ENCODE measurements at regions not wholly inside any gene's neighbourhood (a gene's known extent, or its start where the extent isn't known, plus 50 kb on each side); places are given as distances from the start of the nearest gene placed in this dataset.

DNA sequence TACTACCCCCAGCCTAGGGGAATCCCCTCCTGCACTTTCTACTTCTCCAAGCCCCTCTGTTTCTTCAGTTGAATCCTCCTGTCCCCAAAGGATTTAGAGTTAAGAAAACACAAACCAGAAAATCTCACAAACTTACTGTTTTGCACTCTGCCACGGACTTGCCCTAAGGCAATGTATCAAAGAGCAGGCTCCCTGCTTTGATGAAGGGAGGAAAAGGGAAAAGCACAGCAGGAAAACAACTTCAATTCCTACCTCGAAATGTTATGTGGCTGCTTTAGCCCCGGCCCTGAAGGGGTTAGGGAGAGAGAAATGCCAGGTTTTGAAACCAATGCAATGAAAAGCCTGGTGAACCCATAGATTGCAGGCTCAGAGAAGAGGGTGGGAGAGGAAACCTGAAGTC lies 254.7 kb downstream of the MAN2A1 start:
- Histone ChIP-seq H3K9me3 (ENCODE audit: control insufficient read depth in 5 of 5, low read length in 5 of 5) (peaks cover 0 to 11% (median 9%) of the 10 kb centered on the region in 5 donors), H3K9ac (ENCODE audit: low read length in 5 of 5) (no peak overlapping the region), H3K36me3 (ENCODE audit: control insufficient read depth in 5 of 5, insufficient read depth in 5 of 5, low read length in 5 of 5) (no peaks in the 10 kb centered on the region), H3K27me3 (ENCODE audit: control insufficient read depth in 5 of 5, insufficient read depth in 4 of 5, low read length in 5 of 5) (no peaks in the 10 kb centered on the region), H3K4me3 (ENCODE audit: low read depth in 1 of 5, low read length in 5 of 5) (no peak overlapping the region), H3K27ac (ENCODE audit: low read depth, low read length) (no peak overlapping the region), H3K4me1 (ENCODE audit: control insufficient read depth in 5 of 5, insufficient read depth in 5 of 5, low read length in 5 of 5) (peaks cover 0 to 13% (median 0%) of the 10 kb centered on the region in 5 donors)

DNA sequence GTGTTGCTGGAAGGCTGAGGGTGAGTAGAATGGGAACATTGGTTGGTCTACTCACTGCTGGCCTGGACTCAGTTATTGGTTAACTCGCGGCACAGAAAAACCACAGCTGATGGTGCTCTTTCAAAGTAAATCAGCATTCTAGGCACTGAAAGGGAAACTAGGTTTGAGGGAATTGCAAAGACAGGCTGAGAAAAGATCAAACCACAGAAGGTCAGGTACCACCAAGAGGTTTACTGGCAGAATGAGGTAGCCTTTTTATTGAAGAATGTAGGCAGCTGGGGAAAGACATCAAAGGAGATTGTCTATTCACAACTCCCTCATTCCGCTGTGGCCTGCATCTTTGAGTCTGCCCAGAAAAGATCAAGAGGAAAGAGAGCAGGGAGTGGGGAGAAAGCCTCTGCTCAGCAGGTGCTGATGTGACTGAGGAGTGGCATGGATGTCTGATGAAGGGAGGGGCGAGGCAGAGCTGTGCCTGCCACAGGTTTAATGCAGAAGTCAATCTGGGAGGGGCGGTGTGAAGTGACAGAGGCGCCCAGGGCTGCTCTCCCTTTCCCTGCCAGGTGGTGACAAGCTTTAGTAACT lies 255.5 kb downstream of the MAN2A1 start:
- Histone ChIP-seq H3K27ac (ENCODE audit: low read depth, low read length) (no peak overlapping the region), H3K27me3 (ENCODE audit: control insufficient read depth in 5 of 5, insufficient read depth in 4 of 5, low read length in 5 of 5) (no peaks in the 10 kb centered on the region), H3K9me3 (ENCODE audit: control insufficient read depth in 5 of 5, low read length in 5 of 5) (peaks cover 0 to 9% (median 5%) of the 10 kb centered on the region in 5 donors), H3K36me3 (ENCODE audit: control insufficient read depth in 5 of 5, insufficient read depth in 5 of 5, low read length in 5 of 5) (no peaks in the 10 kb centered on the region), H3K9ac (ENCODE audit: low read length in 5 of 5) (no peak overlapping the region), H3K4me3 (ENCODE audit: low read depth in 1 of 5, low read length in 5 of 5) (no peak overlapping the region), H3K4me1 (ENCODE audit: control insufficient read depth in 5 of 5, insufficient read depth in 5 of 5, low read length in 5 of 5) (peaks cover 0 to 13% (median 0%) of the 10 kb centered on the region in 5 donors)

DNA sequence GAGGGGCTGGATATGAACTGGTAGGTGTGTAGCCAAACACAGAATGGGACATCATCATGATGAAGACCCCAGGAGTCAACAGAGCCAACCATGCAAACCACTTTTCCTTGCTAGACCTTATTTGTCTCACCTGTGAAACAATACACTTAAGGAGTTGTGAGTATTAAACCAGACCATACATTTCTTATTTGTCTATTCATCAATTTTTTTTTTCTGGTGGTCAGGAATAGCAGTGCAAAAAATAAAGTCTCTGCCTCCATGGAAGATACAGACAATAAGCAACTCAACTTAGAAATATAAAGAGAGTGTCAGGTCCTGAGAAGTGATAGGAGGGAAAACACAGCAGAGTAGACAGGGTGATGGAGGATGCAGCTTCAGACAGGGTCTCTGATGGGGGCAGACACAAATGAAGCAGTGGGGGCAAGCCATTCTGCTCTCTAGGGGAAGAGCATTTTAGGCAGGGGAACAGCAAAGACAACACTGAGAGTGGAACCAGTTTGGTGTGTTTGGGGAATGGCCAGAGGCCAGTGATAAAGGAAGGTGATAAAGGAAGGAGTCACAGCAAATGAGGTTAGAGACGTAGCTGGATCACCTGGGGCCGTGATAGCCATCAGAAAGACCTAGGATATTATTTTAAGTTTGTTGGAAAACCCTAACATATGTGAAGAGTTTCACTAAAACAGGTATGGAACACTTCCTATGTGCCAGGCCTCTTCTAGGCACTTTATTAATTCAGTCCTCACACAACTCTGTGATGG lies 256.2 kb downstream of the MAN2A1 start:
- H3K4me3 ChIP-seq (ENCODE audit: low read depth in 1 of 5, low read length in 5 of 5) = no peak overlapping the region
- H3K9me3 ChIP-seq (ENCODE audit: control insufficient read depth in 5 of 5, low read length in 5 of 5) = peaks cover 0 to 1% (median 0%) of the 10 kb centered on the region in 5 donors
- no peaks in the 10 kb centered on the region for H3K27me3 ChIP-seq (ENCODE audit: control insufficient read depth in 5 of 5, insufficient read depth in 4 of 5, low read length in 5 of 5)
- H3K36me3 ChIP-seq (ENCODE audit: control insufficient read depth in 5 of 5, insufficient read depth in 5 of 5, low read length in 5 of 5) = no peaks in the 10 kb centered on the region
- H3K27ac ChIP-seq (ENCODE audit: low read depth, low read length) = no peak overlapping the region
- peaks cover 0 to 13% (median 0%) of the 10 kb centered on the region in 5 donors for H3K4me1 ChIP-seq (ENCODE audit: control insufficient read depth in 5 of 5, insufficient read depth in 5 of 5, low read length in 5 of 5)
- H3K9ac ChIP-seq (ENCODE audit: low read length in 5 of 5) = no peak overlapping the region

DNA sequence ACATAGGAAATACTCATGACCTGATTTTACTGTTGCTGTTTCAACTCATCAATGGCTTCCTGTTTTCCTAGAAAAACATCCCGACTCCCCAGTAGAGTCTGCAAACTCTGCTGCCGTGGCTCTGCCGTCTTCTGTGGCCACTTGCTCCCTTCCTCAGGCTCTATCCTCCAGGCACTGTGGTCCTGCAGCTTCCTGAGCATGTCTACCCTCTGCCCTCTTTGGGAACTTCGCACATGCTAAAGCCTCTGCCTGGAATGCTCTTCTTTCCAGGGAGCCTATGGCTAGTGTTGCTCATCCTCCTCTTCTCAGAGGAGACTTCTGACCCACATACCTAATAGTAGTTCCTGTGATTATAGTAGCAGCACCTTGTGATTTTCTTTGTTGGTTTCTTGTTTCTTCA lies 256.9 kb downstream of the MAN2A1 start:
- Histone ChIP-seq H3K4me3 (ENCODE audit: low read depth in 1 of 5, low read length in 5 of 5) (no peak overlapping the region), H3K27me3 (ENCODE audit: control insufficient read depth in 5 of 5, insufficient read depth in 4 of 5, low read length in 5 of 5) (no peaks in the 10 kb centered on the region), H3K27ac (ENCODE audit: low read depth, low read length) (no peak overlapping the region), H3K9me3 (ENCODE audit: control insufficient read depth in 5 of 5, low read length in 5 of 5) (no peaks in the 10 kb centered on the region), H3K9ac (ENCODE audit: low read length in 5 of 5) (no peak overlapping the region), H3K36me3 (ENCODE audit: control insufficient read depth in 5 of 5, insufficient read depth in 5 of 5, low read length in 5 of 5) (no peaks in the 10 kb centered on the region), H3K4me1 (ENCODE audit: control insufficient read depth in 5 of 5, insufficient read depth in 5 of 5, low read length in 5 of 5) (peaks cover 0 to 13% (median 0%) of the 10 kb centered on the region in 5 donors)

DNA sequence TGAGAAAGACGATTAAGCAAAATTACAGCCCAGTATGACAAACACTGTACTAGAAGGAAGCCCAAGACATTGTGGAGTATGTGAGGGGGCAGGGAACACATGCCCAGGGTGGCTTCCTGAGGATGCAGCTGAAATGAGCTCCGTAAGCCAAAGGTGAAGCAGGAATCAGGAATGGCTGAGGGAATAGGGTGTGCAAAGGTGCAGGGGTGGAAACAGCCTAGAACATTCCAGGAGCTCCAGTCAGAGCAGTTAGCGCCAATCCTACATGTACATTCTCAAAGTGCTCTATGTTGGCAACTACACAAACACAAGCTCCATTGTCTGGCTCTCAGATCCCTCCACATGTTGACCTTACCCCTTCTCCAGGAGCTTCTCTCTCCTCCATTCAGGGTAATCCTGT lies 257.9 kb downstream of the MAN2A1 start:
- Histone ChIP-seq H3K27ac (ENCODE audit: low read depth, low read length) (no peak overlapping the region), H3K36me3 (ENCODE audit: control insufficient read depth in 5 of 5, insufficient read depth in 5 of 5, low read length in 5 of 5) (no peaks in the 10 kb centered on the region), H3K9ac (ENCODE audit: low read length in 5 of 5) (no peak overlapping the region), H3K4me3 (ENCODE audit: low read depth in 1 of 5, low read length in 5 of 5) (no peak overlapping the region), H3K4me1 (ENCODE audit: control insufficient read depth in 5 of 5, insufficient read depth in 5 of 5, low read length in 5 of 5) (peaks cover 0 to 13% (median 0%) of the 10 kb centered on the region in 5 donors), H3K9me3 (ENCODE audit: control insufficient read depth in 5 of 5, low read length in 5 of 5) (no peaks in the 10 kb centered on the region), H3K27me3 (ENCODE audit: control insufficient read depth in 5 of 5, insufficient read depth in 4 of 5, low read length in 5 of 5) (no peaks in the 10 kb centered on the region)

DNA sequence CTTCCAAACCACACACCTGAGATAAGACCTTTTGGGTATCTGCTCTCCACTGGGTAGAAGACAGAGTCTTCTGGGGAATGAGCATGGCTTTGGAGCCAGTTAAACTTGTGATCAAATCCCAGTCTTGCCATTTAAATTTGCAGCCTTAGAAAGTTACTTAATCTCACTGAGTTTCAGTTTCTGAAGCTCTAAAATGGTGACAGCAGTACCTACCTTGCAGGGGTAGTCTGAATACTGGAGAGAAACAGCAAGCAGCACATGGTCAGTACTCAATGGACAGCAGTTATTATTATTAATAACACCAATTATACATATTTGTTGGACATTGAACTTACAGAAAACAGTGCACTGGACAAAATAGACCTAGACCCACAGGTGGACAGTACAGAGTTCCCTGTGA lies 260.9 kb downstream of the MAN2A1 start:
- no peaks in the 10 kb centered on the region for H3K27me3 ChIP-seq (ENCODE audit: control insufficient read depth in 5 of 5, insufficient read depth in 4 of 5, low read length in 5 of 5)
- H3K9ac ChIP-seq (ENCODE audit: low read length in 5 of 5) = no peak overlapping the region
- H3K9me3 ChIP-seq (ENCODE audit: control insufficient read depth in 5 of 5, low read length in 5 of 5) = no peaks in the 10 kb centered on the region
- no peaks in the 10 kb centered on the region for H3K36me3 ChIP-seq (ENCODE audit: control insufficient read depth in 5 of 5, insufficient read depth in 5 of 5, low read length in 5 of 5)
- H3K4me1 ChIP-seq (ENCODE audit: control insufficient read depth in 5 of 5, insufficient read depth in 5 of 5, low read length in 5 of 5) = peaks cover 0 to 13% (median 0%) of the 10 kb centered on the region in 5 donors
- no peak overlapping the region for H3K4me3 ChIP-seq (ENCODE audit: low read depth in 1 of 5, low read length in 5 of 5)
- no peak overlapping the region for H3K27ac ChIP-seq (ENCODE audit: low read depth, low read length)

DNA sequence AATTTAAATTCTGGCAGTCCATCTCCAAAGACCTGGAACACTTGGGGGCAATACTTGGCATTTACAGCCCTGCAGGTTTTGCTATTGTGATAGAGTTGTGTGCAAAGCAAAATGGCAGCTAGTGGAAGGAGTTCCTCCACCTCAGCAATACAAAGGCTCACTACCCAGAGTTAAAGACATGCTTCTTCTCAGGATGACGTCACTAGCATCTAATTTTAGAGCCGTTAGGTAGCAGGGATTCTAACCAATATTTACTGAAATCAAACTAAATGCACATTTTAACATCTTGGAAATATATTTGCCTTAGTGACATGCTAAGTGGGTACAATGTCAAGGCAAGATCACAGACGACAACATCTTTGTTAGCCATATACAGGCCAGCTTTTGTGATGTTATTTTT lies 261.6 kb downstream of the MAN2A1 start:
- Histone ChIP-seq H3K4me1 (ENCODE audit: control insufficient read depth in 5 of 5, insufficient read depth in 5 of 5, low read length in 5 of 5) (peaks cover 0 to 13% (median 0%) of the 10 kb centered on the region in 5 donors), H3K9ac (ENCODE audit: low read length in 5 of 5) (no peak overlapping the region), H3K27me3 (ENCODE audit: control insufficient read depth in 5 of 5, insufficient read depth in 4 of 5, low read length in 5 of 5) (no peaks in the 10 kb centered on the region), H3K9me3 (ENCODE audit: control insufficient read depth in 5 of 5, low read length in 5 of 5) (no peaks in the 10 kb centered on the region), H3K27ac (ENCODE audit: low read depth, low read length) (no peak overlapping the region), H3K36me3 (ENCODE audit: control insufficient read depth in 5 of 5, insufficient read depth in 5 of 5, low read length in 5 of 5) (no peaks in the 10 kb centered on the region), H3K4me3 (ENCODE audit: low read depth in 1 of 5, low read length in 5 of 5) (no peak overlapping the region)

DNA sequence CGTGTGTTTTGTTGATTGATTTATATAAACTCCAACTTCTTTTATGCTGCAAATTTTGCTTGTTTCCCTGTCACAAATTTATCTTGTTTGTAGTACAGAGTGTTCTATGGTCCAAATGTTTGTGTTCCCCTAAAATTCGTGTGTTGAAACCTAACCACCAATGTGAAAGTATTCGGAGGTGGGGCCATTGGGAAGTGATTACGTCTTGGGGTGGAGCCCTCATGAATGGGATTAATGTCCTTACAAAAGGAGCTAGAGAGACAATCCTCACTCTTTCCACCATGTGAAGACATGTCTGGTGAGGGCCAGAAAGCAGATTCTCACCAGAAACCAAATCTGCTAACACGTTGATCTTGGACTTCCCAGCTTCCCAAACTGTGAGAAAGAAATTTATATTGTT lies 262.0 kb downstream of the MAN2A1 start:
- Histone ChIP-seq H3K4me3 (ENCODE audit: low read depth in 1 of 5, low read length in 5 of 5) (no peak overlapping the region), H3K27me3 (ENCODE audit: control insufficient read depth in 5 of 5, insufficient read depth in 4 of 5, low read length in 5 of 5) (no peaks in the 10 kb centered on the region), H3K9me3 (ENCODE audit: control insufficient read depth in 5 of 5, low read length in 5 of 5) (no peaks in the 10 kb centered on the region), H3K4me1 (ENCODE audit: control insufficient read depth in 5 of 5, insufficient read depth in 5 of 5, low read length in 5 of 5) (peaks cover 0 to 16% (median 0%) of the 10 kb centered on the region in 5 donors), H3K9ac (ENCODE audit: low read length in 5 of 5) (no peak overlapping the region), H3K27ac (ENCODE audit: low read depth, low read length) (no peak overlapping the region), H3K36me3 (ENCODE audit: control insufficient read depth in 5 of 5, insufficient read depth in 5 of 5, low read length in 5 of 5) (no peaks in the 10 kb centered on the region)

DNA sequence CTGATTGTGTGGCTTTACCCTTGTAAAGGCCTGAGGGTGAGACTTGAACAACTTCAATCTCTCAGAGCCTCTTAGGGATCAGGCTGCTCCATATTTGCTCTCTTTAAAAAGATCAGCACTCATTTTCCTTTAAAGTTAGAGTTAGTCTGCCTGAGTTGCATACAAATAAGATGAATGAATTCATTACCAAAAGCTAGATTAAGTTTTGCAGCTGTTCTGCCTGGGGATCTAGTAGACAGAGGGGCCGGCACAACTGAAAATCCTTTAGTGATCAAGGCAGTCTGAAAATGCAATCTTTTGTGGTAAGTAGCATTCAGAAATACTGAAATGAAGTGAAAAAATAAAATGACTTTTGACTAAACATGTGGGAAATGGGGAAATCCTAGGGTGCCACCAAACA lies 264.0 kb downstream of the MAN2A1 start:
- Histone ChIP-seq H3K4me3 (ENCODE audit: low read depth in 1 of 5, low read length in 5 of 5) (no peak overlapping the region), H3K27me3 (ENCODE audit: control insufficient read depth in 5 of 5, insufficient read depth in 4 of 5, low read length in 5 of 5) (no peaks in the 10 kb centered on the region), H3K4me1 (ENCODE audit: control insufficient read depth in 5 of 5, insufficient read depth in 5 of 5, low read length in 5 of 5) (peaks cover 0 to 6% (median 0%) of the 10 kb centered on the region in 5 donors), H3K9ac (ENCODE audit: low read length in 5 of 5) (no peak overlapping the region), H3K36me3 (ENCODE audit: control insufficient read depth in 5 of 5, insufficient read depth in 5 of 5, low read length in 5 of 5) (no peaks in the 10 kb centered on the region), H3K27ac (ENCODE audit: low read depth, low read length) (no peak overlapping the region), H3K9me3 (ENCODE audit: control insufficient read depth in 5 of 5, low read length in 5 of 5) (no peaks in the 10 kb centered on the region)

DNA sequence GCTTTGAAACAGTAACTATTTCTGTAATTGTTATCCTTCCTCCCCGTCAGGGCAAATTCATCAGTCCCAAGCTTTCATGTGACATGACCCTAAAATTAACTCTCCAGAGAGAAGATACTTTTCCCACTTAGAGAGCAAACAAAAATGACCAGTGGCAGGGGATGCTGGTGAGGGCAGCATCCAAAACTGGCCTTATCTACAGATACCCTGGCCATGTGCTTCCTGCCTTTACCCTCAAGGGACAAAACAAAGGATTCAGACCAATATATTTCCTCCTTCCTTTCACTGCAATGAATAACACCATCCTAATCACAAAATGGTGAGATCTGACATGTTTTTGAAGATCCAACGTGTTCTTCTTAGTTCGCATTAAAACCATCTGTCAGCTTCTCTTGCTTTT lies 267.2 kb downstream of the MAN2A1 start:
- Histone ChIP-seq H3K4me3 (ENCODE audit: low read depth in 1 of 5, low read length in 5 of 5) (no peak overlapping the region), H3K4me1 (ENCODE audit: control insufficient read depth in 5 of 5, insufficient read depth in 5 of 5, low read length in 5 of 5) (peaks cover 0 to 6% (median 0%) of the 10 kb centered on the region in 5 donors), H3K27ac (ENCODE audit: low read depth, low read length) (no peak overlapping the region), H3K9me3 (ENCODE audit: control insufficient read depth in 5 of 5, low read length in 5 of 5) (no peaks in the 10 kb centered on the region), H3K9ac (ENCODE audit: low read length in 5 of 5) (no peak overlapping the region), H3K27me3 (ENCODE audit: control insufficient read depth in 5 of 5, insufficient read depth in 4 of 5, low read length in 5 of 5) (no peaks in the 10 kb centered on the region), H3K36me3 (ENCODE audit: control insufficient read depth in 5 of 5, insufficient read depth in 5 of 5, low read length in 5 of 5) (no peaks in the 10 kb centered on the region)
